ENCODE measurements at regions not wholly inside any gene's neighbourhood (a gene's known extent, or its start where the extent isn't known, plus 50 kb on each side); places are given as distances from the start of the nearest gene placed in this dataset.
"Not testable (repeated sequence)": the region's sequence is repeated elsewhere in the genome, so short reads cannot be mapped to it uniquely, and the experiment has no call there.

GRCh38 chr1:87969040-87969439, 640.4 kb downstream of the LMO4 start:
- DNase-seq (ENCODE audit: low read depth in 2 of 3, low spot score in 2 of 3), result no peak

DNA sequence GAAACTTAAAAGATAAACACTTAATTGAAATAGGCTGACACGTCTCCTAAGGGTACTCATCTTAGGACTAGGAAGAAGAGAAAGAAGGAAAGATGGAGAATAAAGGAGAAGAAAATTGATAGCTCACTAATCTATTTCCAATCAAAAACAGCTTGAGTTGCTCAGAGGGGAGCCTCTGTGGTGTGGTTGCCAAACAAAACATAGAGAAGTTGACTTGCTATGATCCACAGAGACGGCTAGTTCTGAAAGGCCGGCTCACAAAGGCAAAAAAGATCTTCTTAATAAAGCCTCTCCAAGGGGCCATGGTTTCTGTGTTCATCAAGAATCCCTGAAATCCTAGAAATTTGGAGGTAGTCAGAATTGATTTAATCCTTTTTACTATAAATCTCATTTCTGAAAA, 644.1 kb downstream of the LMO4 start:
- DNase-seq (ENCODE audit: low read depth in 2 of 3, low spot score in 2 of 3), result no peak

GRCh38 chr1:87973896-87974295, 645.2 kb downstream of the LMO4 start:
- no peak for DNase-seq (ENCODE audit: low read depth in 2 of 3, low spot score in 2 of 3)

DNA sequence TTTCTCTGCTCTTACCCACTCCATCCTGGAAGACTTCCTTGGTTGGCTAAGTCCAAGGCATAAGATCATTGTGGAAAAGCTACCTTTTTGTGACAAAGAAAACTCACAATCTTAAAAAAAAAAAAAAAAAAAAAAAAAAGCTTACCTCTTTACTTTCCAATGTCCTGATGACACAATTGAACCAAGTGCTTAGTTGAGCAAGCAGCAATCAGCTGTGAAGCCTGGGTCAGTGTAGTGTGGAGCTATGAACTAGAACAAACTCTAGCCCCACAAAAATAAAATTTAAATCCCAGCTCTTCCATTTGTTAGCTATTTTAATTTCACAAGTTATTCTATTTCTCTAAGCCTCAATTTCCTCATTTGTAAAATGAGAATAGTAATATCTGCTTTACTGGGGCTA, 647.6 kb downstream of the LMO4 start:
- no peak for DNase-seq (ENCODE audit: low read depth in 2 of 3, low spot score in 2 of 3)

DNA sequence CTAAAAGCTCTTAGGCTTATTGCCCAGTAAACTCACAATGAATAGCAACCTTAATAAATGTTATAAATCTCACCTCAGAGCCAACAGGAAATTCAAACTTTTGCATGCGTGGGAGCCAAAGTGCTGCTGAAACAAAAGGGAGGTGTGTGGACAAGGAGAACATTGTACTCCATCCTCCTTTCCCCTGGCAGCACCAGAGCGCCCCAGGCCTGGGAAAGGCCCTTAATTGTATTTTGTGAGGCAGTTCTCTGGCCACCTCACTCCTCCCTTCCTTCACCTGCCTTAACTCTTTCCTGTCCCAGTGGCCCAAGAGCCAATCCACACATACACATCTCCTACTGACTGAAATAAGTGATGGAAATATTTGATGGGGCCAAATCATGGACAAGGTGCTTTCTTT, 648.5 kb downstream of the LMO4 start:
- no peak for DNase-seq (ENCODE audit: low read depth in 2 of 3, low spot score in 2 of 3)

- DNase-seq (ENCODE audit: low read depth in 2 of 3, low spot score in 2 of 3), result no peak
Measured at GRCh38 chr1:87979079-87979478, 650.4 kb downstream of the LMO4 start.

GRCh38 chr1:87980494-87980893, 651.8 kb downstream of the LMO4 start:
- DNase-seq (ENCODE audit: low read depth in 2 of 3, low spot score in 2 of 3), result no peak

- no peak for DNase-seq (ENCODE audit: low read depth in 2 of 3, low spot score in 2 of 3)
Measured at GRCh38 chr1:87981386-87981785, 652.7 kb downstream of the LMO4 start.

GRCh38 chr1:87981810-87982209, 653.1 kb downstream of the LMO4 start:
- no peak for DNase-seq (ENCODE audit: low read depth in 2 of 3, low spot score in 2 of 3)

DNA sequence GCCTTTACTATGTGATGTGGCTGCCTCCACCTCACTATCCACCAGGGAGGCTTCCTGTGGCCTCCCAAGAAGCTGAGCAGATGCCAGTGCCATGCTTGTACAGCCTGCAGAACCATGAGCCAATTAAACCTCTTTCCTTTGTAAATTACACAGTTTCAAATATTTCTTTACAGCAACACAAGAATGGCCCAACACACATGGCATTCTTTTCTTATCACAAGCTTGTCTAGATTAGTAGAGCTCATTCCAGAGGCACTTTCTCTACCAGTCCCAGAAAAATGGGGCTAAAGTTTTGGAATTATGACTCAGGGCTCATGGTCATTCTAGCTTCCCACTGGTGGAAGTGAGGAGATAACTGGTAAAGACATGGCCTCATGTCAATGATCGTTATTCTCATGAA, 655.2 kb downstream of the LMO4 start:
- no peak for DNase-seq (ENCODE audit: low read depth in 2 of 3, low spot score in 2 of 3)

GRCh38 chr1:87985071-87985470, 656.4 kb downstream of the LMO4 start:
- no peak for DNase-seq (ENCODE audit: low read depth in 2 of 3, low spot score in 2 of 3)

- no peak for DNase-seq (ENCODE audit: low read depth in 2 of 3, low spot score in 2 of 3)
Measured at GRCh38 chr1:87986130-87986866, 657.6 kb downstream of the LMO4 start.

- DNase-seq (ENCODE audit: low read depth in 2 of 3, low spot score in 2 of 3), result no peak
Measured at GRCh38 chr1:87989346-87989745, 660.7 kb downstream of the LMO4 start.

DNA sequence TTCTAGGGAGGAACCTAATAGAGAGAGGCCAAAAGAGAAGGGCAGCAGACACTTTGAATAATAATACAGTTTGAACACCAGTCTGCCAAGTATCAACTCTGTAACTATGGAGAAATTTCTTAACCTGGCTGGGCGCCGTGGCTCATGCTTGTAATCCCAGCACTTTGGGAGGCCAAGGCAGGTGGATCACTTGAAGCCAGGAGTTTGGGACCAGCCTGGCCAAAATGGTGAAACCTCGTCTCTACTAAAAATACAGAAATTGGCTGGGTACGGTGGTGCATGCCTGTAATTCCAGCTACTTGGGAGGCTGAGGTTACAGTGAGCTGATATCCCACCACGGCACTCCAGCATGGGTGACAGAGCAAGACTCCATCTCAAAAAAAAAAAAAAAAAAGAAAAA, 663.9 kb downstream of the LMO4 start:
- not testable (repeated sequence) for DNase-seq (ENCODE audit: low read depth in 2 of 3, low spot score in 2 of 3)

DNA sequence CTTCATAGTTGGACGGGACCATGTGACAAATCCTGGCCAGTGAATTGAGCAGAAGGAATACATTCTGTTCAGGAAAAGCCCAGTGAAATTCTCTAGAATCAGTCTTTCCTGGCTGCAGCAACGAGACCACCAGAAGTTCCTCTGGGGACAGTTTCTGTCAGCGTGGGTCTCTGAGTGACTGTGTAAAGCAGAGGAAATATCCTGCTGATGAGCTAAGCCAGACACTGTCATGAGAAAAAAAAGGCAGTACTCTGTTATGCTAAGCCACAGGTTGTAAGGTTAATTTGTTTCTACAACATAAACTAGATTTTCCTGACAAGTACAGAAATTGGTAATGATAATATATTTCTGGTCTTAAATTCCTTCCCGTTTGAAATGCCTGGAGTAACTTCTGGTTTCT, 664.4 kb downstream of the LMO4 start:
- no peak for DNase-seq (ENCODE audit: low read depth in 2 of 3, low spot score in 2 of 3)

DNA sequence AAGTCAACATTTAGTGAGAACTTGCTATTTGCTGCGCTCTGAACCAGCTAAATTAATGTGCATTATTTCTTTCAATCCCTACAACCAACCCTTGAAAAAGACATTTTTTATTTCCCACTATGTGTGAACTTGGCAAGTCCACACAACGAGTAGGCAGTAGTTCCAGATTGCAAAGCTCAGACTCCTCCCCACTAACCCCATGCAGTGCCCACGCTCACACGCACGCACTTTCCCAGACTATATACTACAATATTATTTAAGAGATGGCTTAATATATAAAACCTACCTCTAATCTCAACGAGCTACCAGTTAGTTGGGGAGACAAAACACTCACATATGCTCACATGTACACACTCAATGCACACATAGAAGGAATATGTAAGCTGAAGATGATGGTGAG, 671.2 kb downstream of the LMO4 start:
- DNase-seq (ENCODE audit: low read depth in 2 of 3, low spot score in 2 of 3), result no peak

- no peak for DNase-seq (ENCODE audit: low read depth in 2 of 3, low spot score in 2 of 3)
Measured at GRCh38 chr1:88001460-88001859, 672.8 kb downstream of the LMO4 start.

DNA sequence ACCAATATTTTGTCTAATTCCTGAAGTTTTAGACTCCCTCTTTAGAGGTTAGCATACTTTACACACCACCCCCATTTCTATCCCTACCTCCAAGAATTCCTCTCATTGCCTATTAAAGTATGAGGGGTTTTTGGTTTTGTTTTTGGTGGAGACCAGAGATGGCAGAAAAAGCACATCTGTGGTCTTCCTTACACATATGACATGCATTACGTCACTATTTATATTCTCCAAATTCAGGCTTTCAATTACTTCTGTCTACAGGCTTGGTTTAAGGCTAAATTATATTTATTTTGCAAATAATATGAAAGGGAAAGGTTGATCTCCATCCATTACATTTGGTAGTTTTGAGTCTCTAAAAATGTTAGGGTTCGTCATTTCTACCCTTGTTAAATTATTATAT, 674.6 kb downstream of the LMO4 start:
- DNase-seq (ENCODE audit: low read depth in 2 of 3, low spot score in 2 of 3), result no peak

DNA sequence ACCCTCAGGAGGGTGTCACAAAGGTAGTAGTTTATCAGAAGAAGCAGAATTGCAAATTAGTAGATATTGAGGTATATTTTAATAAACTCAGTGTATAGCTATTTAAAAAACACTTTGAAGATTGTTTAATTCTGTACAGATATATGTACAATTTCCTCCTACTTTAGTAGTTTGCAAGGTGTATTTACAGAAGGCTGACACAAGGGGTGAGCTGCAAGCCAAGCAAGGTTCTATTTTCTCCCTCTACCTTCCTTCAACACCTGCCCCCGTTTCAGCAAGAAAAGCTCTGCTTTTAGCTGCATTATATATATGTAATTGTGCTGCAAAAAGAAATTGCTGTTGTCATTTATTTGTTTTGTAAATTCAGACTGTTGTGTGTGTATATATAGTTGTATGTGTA, 674.2 kb upstream of the PKN2 start:
- no peak for DNase-seq (ENCODE audit: low read depth in 2 of 3, low spot score in 2 of 3)

- DNase-seq (ENCODE audit: low read depth in 2 of 3, low spot score in 2 of 3), result no peak
Measured at GRCh38 chr1:88013485-88013884, 670.6 kb upstream of the PKN2 start.

DNA sequence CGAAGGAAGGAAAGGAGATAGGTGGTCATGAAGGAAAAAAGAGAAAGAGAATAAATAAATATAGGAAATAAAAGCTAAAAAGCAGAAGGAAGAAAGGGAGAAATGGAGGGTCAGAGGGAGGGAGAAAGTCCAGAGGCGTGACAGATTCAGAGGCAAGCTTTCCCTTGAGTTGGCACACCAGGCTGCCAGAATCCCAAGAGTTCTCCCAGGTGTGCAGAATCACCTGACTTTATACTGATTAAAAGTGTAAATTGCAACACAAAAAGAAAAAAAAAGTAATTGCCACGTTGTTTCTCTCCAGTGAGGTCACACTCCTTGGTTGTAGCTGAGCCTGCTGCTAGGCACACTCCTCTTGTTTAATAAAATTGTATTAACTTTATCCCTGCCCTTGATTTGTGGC, 669.9 kb upstream of the PKN2 start:
- DNase-seq (ENCODE audit: low read depth in 2 of 3, low spot score in 2 of 3), result no peak

DNA sequence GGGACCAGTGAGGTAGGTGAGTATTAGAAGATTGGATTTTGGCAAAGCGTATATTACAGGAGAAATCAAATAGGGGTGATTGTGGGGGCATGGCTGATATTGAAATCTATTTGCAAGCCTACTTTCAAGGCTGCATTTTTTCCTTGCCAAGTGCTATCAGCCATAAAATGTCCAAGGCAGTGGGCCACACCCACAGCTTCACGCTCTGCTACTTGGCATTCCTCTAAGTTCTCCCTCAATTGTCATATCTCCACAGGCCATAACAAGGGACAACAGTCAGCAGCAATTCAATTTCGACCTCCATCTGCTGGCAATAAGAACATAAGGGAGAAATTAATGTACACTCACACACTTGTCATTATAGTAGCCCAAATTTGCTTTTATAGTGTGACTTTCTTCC, 667.1 kb upstream of the PKN2 start:
- DNase-seq (ENCODE audit: low read depth in 2 of 3, low spot score in 2 of 3), result no peak

DNA sequence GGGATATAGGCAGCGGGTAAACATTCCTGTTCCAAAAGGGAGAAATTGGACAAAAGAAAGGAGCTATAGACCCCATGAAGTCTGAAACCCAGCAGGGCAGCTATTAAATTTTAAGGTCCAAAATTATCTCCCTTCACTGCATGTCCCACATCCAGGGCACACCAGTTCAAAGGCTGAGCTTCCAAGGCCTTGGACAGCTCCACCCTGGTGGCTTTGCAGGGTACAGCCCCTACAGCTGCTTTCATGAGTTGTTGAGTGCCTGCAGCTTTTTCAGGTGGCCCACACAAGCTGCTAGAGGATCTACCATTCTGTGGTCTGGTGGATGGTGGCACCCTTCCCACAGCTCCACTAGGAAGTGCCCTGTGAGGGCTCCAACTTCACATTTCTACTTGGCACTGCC, 662.5 kb upstream of the PKN2 start:
- DNase-seq (ENCODE audit: low read depth in 2 of 3, low spot score in 2 of 3), result no peak
